ENCODE measurements at regions not wholly inside any gene's neighbourhood (a gene's known extent, or its start where the extent isn't known, plus 50 kb on each side); places are given as distances from the start of the nearest gene placed in this dataset.

DNA sequence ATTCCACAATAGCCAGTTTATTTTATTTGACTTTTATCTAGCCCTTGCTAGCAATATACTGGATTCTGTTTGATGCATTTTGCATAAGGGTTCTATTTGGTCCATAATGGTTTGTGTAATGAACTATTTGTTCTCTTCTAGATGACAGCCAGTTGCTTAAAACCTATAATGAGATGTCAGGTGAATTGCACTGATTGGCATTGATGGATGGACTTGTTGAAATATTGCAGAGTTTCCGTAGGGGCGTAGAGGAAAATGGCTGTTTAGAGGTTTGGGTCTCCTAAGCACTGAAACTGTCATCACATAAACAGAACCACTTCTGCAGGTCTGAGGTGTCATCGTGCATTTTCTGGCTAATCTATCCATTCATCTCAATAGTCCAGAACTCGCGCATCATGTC lies 124.9 kb upstream of the HDAC9 start:
- DNase-seq, result no peak

GRCh38 chr7:18378989-18379605 lies 116.5 kb upstream of the HDAC9 start:
- no peak for DNase-seq

- DNase-seq, result no peak
Observed at GRCh38 chr7:18384491-18385143, 110.9 kb upstream of the HDAC9 start.

DNA sequence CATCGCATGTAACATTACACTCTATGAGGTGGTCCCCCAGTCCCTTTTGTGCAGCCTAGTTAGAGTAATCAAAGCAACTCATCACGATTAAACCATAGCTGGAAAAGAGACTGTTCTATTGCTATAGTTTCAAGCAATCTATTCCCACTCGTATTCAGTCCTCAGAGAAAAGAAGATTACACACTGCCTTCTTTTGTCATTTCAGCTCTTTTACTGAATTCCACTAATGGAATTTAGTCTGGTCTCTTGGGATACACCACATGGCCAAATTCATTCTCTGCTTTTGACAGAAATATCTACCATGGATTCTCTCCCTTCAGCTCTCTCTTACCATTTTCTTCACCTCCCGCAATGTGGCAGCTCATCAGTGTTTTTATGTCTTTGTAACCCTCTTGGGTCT lies 108.9 kb upstream of the HDAC9 start:
- no peak for DNase-seq

- DNase-seq, result no peak
Observed at GRCh38 chr7:18387191-18387735, 108.3 kb upstream of the HDAC9 start.

- DNase-seq, result no peak
Observed at GRCh38 chr7:18390535-18390907, 105.0 kb upstream of the HDAC9 start.

- DNase-seq, result peak; percentile 54
Observed at GRCh38 chr7:18393465-18394118, 102.0 kb upstream of the HDAC9 start.

DNA sequence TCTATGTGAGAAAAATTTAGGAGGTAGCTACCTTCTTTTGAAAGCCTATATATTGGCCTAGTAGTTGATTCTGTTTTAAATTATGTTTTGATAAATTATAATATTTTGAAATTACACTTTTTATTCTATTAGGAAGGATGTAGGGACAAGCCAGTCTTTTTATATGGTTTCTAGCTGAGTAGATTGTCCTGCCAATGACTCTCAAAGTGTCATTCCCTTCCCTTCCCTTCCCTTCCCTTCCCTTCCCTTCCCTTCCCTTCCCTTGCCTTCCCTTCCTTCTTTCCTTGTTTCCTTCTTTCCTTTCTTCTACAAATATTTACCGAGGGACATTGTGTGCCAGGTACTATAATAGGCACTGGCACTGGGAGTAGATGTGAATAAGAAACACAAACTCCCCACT lies 99.7 kb upstream of the HDAC9 start:
- no peak for DNase-seq

DNA sequence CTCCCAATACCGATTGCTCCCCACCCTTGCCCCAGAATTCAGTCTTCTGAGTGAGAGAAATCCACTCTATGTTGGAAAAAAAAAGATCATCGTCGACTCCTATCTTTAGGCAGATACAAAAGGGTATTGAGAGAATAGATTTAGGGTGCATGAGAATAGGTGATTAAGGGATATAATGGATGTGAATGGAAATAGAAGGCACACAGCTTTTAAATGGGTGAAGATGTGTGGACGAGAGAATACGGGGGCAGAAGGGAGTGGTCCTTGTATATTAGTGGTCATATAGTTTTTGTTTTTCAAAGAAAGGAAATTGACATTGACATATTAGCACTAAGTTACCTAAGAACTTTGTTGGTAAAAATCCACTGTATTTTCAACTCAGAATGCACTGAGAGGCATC lies 98.6 kb upstream of the HDAC9 start:
- no peak for DNase-seq

- no peak for DNase-seq
Observed at GRCh38 chr7:18399436-18400235, 95.9 kb upstream of the HDAC9 start.

DNA sequence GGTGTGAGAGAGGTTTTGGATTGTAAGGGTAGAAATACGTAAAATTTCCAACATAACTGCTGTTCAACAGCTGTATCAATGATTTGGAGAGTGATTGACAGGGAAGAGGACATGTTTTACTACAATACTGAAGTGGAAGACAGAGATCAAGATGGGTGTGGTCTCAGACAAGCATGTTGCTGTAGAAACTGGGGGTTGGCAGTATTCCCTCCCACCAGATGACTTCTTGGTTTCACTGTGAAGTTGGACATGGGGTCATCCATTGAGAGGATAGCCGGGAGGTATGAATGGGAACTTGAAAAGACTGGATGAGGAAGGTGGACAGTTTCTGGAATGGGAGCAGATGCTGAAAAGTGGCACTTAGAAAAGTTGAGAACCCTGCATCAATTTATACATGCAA lies 95.3 kb upstream of the HDAC9 start:
- no peak for DNase-seq

- DNase-seq, result no peak
Observed at GRCh38 chr7:18400726-18401125, 94.8 kb upstream of the HDAC9 start.

- DNase-seq, result no peak
Observed at GRCh38 chr7:18401757-18402156, 93.8 kb upstream of the HDAC9 start.

- no peak for DNase-seq
Observed at GRCh38 chr7:18402488-18403183, 92.9 kb upstream of the HDAC9 start.

- DNase-seq, result no peak
Observed at GRCh38 chr7:18405726-18406125, 89.8 kb upstream of the HDAC9 start.

DNA sequence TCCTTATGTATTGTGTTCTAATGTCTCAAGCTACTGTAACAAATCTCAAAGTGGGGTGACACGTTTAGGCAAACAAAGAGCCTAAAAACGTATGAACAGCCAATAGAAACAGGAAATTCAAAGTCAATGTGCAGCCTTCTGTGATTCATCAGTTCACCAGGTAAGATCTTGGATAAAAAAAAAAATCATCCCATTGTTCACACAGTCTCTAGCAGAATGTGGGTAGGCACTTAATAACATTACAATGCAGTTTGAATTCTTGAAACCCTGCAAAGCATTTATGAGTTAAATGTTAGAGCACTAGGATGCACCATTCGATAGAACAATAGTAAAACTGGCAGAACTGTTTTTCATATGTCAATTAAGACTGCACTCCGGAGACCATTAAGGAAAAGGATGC lies 88.2 kb upstream of the HDAC9 start:
- DNase-seq, result no peak

DNA sequence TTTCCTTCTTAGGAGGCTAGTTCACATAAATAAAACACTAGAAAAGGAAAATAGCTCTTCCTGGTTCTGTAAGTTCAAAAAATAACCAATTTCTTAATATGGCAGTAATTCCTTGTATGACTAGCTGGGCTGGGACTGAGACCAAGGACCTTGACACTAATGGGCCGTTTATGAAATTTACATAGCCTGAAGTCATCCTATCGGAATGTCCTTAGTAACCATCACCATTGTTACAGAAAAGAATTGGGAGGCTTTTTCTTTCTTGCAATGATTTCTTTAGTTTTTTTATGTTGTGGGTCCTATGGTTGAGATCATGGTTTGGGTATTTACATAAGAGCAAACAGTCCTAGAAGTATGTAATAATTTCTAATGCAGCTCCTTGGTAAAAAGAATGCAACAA lies 87.1 kb upstream of the HDAC9 start:
- DNase-seq, result no peak

DNA sequence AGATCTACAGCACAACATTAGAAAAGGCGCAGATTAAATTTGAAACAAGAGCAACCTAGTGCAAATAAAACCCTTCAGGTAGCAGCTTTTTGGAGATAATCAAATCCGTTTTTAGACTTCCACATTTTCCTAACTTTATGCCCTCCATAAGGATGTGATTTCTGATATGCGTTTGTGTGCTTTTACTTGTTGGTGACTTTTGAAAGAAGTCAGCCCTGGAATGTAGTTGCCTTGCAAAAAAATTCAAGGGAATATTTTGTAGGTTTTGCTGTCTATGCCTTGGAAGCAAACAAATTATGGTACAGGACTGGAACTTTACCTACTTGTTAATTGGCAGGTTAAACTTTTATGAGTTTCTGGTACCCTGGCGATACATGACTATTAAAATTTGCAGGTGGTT lies 86.7 kb upstream of the HDAC9 start:
- no peak for DNase-seq

DNA sequence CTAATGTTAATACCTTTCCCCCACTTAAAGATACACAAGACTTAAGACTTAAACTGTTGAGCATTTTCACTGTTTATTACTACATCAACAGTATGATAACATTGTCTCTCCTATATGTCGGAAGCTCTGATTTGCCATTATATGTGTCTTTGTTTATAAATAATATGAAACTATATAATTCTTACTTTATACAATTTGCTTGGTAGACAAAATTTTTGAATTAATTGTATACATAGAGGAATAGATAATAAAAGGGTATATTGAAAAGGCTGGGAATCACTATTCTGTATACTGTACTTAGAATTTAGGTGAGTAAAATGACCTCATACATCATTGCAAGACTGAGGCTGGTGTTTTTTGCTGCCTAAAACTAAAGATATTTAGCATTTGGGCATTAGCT lies 82.1 kb upstream of the HDAC9 start:
- no peak for DNase-seq

DNA sequence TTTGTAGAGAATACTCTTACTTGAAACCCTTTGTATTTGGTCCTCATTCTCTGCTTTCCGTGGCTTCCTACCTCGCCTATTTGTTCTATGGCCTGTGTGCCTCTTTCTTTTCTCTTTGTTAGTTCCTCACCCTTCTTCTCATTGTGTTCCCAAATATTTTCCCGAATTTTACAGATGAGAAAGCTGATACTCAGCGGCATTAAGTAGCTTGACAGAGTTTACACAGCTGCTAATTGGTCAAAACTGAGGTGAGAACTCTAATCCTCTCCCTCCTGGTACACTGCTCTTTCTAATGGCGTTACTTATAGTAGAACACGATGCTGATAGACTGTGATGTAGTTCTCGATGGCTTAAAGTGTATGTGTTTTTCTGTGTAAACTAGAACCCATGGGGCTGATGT lies 80.7 kb upstream of the HDAC9 start:
- no peak for DNase-seq

GRCh38 chr7:18416988-18417387 lies 78.6 kb upstream of the HDAC9 start:
- no peak for DNase-seq

DNA sequence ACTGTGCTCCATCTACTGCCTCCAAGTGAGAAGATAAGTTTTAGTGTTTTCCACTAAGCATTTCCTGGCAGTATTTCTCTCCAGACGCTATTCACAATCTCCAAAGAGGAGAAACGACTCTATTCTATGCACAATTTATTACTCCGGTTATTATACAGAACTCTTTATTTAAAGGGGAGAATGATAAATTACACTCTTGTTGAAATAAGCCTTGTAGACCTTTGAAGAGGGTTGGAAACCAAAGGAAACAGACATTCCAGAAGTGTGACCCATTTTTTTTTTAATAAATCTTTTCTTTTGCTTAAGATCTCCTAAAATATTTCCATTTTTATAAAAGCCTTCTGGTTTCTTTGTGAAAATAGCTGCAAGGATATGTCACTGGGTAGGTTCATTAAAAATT lies 76.1 kb upstream of the HDAC9 start:
- DNase-seq, result no peak

DNA sequence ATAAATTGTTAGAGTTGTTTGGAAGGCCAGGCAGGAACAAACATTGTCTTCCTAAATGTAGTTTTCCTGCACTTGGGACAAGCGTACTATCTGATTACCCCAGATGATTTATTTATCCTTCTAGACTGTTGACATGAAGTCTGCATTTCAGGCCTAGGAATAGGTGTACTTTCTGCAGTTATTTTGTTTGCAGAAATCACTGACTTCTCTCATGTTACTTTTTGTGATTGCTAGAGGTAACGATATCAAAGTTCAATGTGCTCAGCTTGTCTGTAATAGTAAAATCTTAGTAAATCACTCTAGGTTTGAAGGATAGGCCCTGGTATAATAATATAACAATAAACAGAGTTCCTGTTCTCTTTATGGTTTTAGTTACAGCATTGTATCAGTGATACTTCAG lies 75.4 kb upstream of the HDAC9 start:
- DNase-seq, result no peak
